ENCODE measurements at regions not wholly inside any gene's neighbourhood (a gene's known extent, or its start where the extent isn't known, plus 50 kb on each side); places are given as distances from the start of the nearest gene placed in this dataset.

GRCh38 chr3:107431246-107432012 is 54.2 kb downstream of the CCDC54 start:
- no peaks in the 10 kb centered on the region for H3K9me3 ChIP-seq (ENCODE audit: control insufficient read depth, insufficient read depth, low read length)
- H4K8ac ChIP-seq (ENCODE audit: low read depth in 2 of 2, low read length in 2 of 2) = peak overlapping the region; percentile 77 to 97
- peak overlapping the region; percentile 92 for H3K56ac ChIP-seq (ENCODE audit: extremely low read depth, insufficient read depth, low read length)
- H3K27me3 ChIP-seq (ENCODE audit: control insufficient read depth, insufficient read depth, low read length) = no peaks in the 10 kb centered on the region
- dilution Hi-C loops (cut with HindIII; ENCODE audit: low sequenced_read_pairs, unreplicated experiment) (no loop called here), in situ Hi-C loops (cut with MboI; ENCODE audit: low sequenced_read_pairs) (loop anchor here (5.0 kb wide), 1 partner anchor 159 kb away; no protein-coding TSS in a partner anchor), intact Hi-C loops (cut with micrococcal nuclease) (loop anchor here (10.0 kb wide), 1 partner anchor 303 kb away; no protein-coding TSS in a partner anchor)
- H4K91ac ChIP-seq (ENCODE audit: insufficient read depth, low read depth, low read length) = peak overlapping the region; percentile 92
- H2BK120ac ChIP-seq (ENCODE audit: low read depth, low read length) = peak overlapping the region; percentile 95
- peak overlapping the region; percentile 93; the same call in 2 of the 3 replicates for H2BK15ac ChIP-seq (ENCODE audit: low read depth, low read length)
- H4K5ac ChIP-seq (ENCODE audit: low read depth, low read length) = peak overlapping the region; percentile 81
- H3K4me1 ChIP-seq (ENCODE audit: control insufficient read depth, insufficient read depth, low read length) = no peaks in the 10 kb centered on the region
- POLR2A ChIA-PET (ENCODE audit: unreplicated experiment) = interaction anchor here (0.5 to 0.7 kb wide), 2 partner anchors 118 to 188 kb away, joined by 6 read pairs; no protein-coding TSS in a partner anchor
- H3K9ac ChIP-seq (ENCODE audit: low read depth, low read length) = peak overlapping the region; percentile 71
- peak overlapping the region; percentile 70 for H2AK9ac ChIP-seq (replicated peaks; ENCODE audit: low read depth, low read length, poor library complexity)
- H3K79me1 ChIP-seq (ENCODE audit: low read depth in 1 of 2, low read length in 2 of 2) = no peaks in the 10 kb centered on the region
- no peaks in the 10 kb centered on the region for H4K20me1 ChIP-seq (ENCODE audit: insufficient read depth, low read length)
- peak overlapping the region; percentile 97 for H3K14ac ChIP-seq (replicated peaks; ENCODE audit: low read depth, low read length)
- TF ChIP-seq MXI1 (IDR thresholded peaks at IDR 0.05; ENCODE audit: borderline replicate concordance, low read depth, low read length) (peak; percentile 18; the same call in 1 of the 2 replicates), USF2 (IDR thresholded peaks at IDR 0.05; ENCODE audit: low read depth, low read length) (no peak)
- BruUV-seq (replicated peaks) = no TSS peak
- peak overlapping the region; percentile 67 for H2BK20ac ChIP-seq (ENCODE audit: low read depth, low read length)
- peak overlapping the region; percentile 95 for H3K4me2 ChIP-seq (ENCODE audit: low read depth, low read length)
- DNase-seq (peak; percentile 50), ATAC-seq (ENCODE audit: low read depth) (peak; percentile 57)
- peak overlapping the region; percentile 92 for H3K4ac ChIP-seq (ENCODE audit: low read depth, low read length)
- H3K4me3 ChIP-seq (ENCODE audit: insufficient read depth, low read depth, low read length) = peak overlapping the region; percentile 63
- H3K23ac ChIP-seq (ENCODE audit: low read depth, low read length) = peak overlapping the region; percentile 89
- H2BK5ac ChIP-seq (ENCODE audit: low read depth, low read length, poor library complexity, severe bottlenecking) = peak overlapping the region; percentile 63
- H2AK5ac ChIP-seq (ENCODE audit: low read depth, low read length) = 0 out of 2 replicates have a peak overlapping the region, but pooled peaks have one; percentile 10
- no peaks in the 10 kb centered on the region for H3K9me1 ChIP-seq (ENCODE audit: insufficient read depth, low read length)
- H3K36me3 ChIP-seq (ENCODE audit: control insufficient read depth, insufficient read depth, low read length) = no peaks in the 10 kb centered on the region
- peak overlapping the region; percentile 47 for H3K18ac ChIP-seq (ENCODE audit: low read depth, low read length)
- CTCF ChIA-PET = interaction anchor here (0.6 to 5.2 kb wide), 4 partner anchors 10 to 229 kb away, joined by 3 to 56 read pairs (median 8); no protein-coding TSS in a partner anchor
- H2AFZ ChIP-seq (replicated peaks; ENCODE audit: low read length, poor library complexity) = peak overlapping the region; percentile 96
- 0% methylated on average over 30 of the region's 83 CpGs; no CpG with 5 or more reads in 1 of the 2 experiments for WGBS, 2 experiments (ENCODE audit: extremely low coverage in 2 of 2, insufficient read length in 1 of 2)
- peak overlapping the region; percentile 51 for H3K27ac ChIP-seq (ENCODE audit: insufficient read depth, low read length)

Measured in IMR-90 (cell line).